ENCODE measurements at regions not wholly inside any gene's neighbourhood (a gene's known extent, or its start where the extent isn't known, plus 50 kb on each side); places are given as distances from the start of the nearest gene placed in this dataset.

DNA sequence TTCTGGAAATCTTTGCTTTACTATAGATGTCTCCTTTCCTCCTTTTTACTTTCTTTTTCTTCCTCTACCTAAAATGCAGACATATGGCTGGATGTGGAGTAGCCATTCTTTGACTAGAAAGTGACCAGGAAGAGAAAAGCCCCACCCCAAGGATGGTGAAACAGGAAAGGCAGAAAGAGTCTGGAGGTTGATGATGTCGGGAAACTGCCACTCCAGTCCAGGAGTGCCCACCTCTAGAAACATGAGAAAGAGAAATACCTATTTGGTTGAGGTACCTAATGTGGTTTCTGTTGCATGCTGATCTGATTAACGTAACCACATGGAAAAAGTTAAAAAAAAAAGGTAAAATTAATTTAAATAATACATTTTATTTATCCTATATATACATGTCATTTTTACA is 55.2 kb upstream of the SSR3 start:
- TF ChIP-seq EZH2phosphoT487 (IDR thresholded peaks at IDR 0.05; ENCODE audit: borderline replicate concordance, low read depth, low read length) = no peak
- TF ChIP-seq, protein P1, sequence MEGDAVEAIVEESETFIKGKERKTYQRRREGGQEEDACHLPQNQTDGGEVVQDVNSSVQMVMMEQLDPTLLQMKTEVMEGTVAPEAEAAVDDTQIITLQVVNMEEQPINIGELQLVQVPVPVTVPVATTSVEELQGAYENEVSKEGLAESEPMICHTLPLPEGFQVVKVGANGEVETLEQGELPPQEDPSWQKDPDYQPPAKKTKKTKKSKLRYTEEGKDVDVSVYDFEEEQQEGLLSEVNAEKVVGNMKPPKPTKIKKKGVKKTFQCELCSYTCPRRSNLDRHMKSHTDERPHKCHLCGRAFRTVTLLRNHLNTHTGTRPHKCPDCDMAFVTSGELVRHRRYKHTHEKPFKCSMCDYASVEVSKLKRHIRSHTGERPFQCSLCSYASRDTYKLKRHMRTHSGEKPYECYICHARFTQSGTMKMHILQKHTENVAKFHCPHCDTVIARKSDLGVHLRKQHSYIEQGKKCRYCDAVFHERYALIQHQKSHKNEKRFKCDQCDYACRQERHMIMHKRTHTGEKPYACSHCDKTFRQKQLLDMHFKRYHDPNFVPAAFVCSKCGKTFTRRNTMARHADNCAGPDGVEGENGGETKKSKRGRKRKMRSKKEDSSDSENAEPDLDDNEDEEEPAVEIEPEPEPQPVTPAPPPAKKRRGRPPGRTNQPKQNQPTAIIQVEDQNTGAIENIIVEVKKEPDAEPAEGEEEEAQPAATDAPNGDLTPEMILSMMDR (conservative IDR thresholded peaks at IDR 0.05; ENCODE audit: low read length) = no peak
- Histone ChIP-seq H4K20me1 (ENCODE audit: insufficient read depth, low read length) (no peaks in the 10 kb centered on the region), H3K9me3 (ENCODE audit: low read length) (no peaks in the 10 kb centered on the region), H3K4me1 (ENCODE audit: insufficient read depth, low read length, poor library complexity, severe bottlenecking) (no peaks in the 10 kb centered on the region), H2AFZ (ENCODE audit: low read length) (peak overlapping the region; percentile 9; the same call in 1 of the 2 replicates), H3K27ac (ENCODE audit: low read depth, low read length, poor library complexity, severe bottlenecking) (no peak overlapping the region), H3K9me2 (ENCODE audit: insufficient read depth, low read length) (no peaks in the 10 kb centered on the region), H3K4me2 (ENCODE audit: low read length) (no peak overlapping the region), H3K4me3 (ENCODE audit: low read depth, low read length, poor library complexity, severe bottlenecking) (no peak overlapping the region), H3K36me3 (ENCODE audit: insufficient read depth, low read length) (no peaks in the 10 kb centered on the region), H3K79me2 (ENCODE audit: insufficient read depth, low read depth, low read length) (no peaks in the 10 kb centered on the region)
- BruUV-seq (replicated peaks) = no TSS peak
- POLR2A ChIA-PET = no interaction called here
- intact Hi-C loops (cut with micrococcal nuclease; ENCODE audit: unreplicated experiment) = no loop called here
- CTCF ChIA-PET (ENCODE audit: unreplicated experiment) = no interaction called here
- DNase-seq (ENCODE audit: low spot score) = no peak

DNA sequence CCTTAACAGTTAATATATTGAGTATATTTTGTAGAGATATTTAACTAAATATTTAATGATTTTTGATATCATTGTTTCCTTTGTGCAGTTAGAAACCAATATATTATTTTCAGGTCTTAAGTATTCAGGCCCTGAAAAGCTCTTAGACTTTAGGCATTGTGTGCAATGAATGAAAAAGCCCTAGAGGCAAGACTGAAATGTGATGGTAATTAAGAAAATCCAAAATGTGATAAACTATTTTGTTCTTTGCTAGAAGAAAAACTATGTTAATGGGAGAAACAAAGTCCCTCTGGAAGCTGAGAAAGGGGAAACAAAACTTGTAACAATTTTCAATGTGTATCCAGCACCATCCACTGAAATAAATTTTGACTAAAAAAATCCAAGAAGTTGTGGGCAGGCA is 54.6 kb upstream of the SSR3 start:
- H3K4me2 ChIP-seq (ENCODE audit: low read length) = no peak overlapping the region
- H3K9me3 ChIP-seq (ENCODE audit: low read length) = no peaks in the 10 kb centered on the region
- H3K36me3 ChIP-seq (ENCODE audit: insufficient read depth, low read length) = no peaks in the 10 kb centered on the region
- TF ChIP-seq EZH2phosphoT487 (IDR thresholded peaks at IDR 0.05; ENCODE audit: borderline replicate concordance, low read depth, low read length) = no peak
- TF ChIP-seq, protein P1 (conservative IDR thresholded peaks at IDR 0.05; ENCODE audit: low read length) = no peak
- DNase-seq (ENCODE audit: low spot score) = no peak
- H2AFZ ChIP-seq (ENCODE audit: low read length) = peak overlapping the region; percentile 9; the same call in 1 of the 2 replicates
- H3K9me2 ChIP-seq (ENCODE audit: insufficient read depth, low read length) = no peaks in the 10 kb centered on the region
- H3K79me2 ChIP-seq (ENCODE audit: insufficient read depth, low read depth, low read length) = no peaks in the 10 kb centered on the region
- H3K4me1 ChIP-seq (ENCODE audit: insufficient read depth, low read length, poor library complexity, severe bottlenecking) = no peaks in the 10 kb centered on the region
- POLR2A ChIA-PET = no interaction called here
- intact Hi-C loops (cut with micrococcal nuclease; ENCODE audit: unreplicated experiment) = no loop called here
- H3K27ac ChIP-seq (ENCODE audit: low read depth, low read length, poor library complexity, severe bottlenecking) = no peak overlapping the region
- CTCF ChIA-PET (ENCODE audit: unreplicated experiment) = no interaction called here
- BruUV-seq (replicated peaks) = no TSS peak
- no peaks in the 10 kb centered on the region for H4K20me1 ChIP-seq (ENCODE audit: insufficient read depth, low read length)
- H3K4me3 ChIP-seq (ENCODE audit: low read depth, low read length, poor library complexity, severe bottlenecking) = no peak overlapping the region

DNA sequence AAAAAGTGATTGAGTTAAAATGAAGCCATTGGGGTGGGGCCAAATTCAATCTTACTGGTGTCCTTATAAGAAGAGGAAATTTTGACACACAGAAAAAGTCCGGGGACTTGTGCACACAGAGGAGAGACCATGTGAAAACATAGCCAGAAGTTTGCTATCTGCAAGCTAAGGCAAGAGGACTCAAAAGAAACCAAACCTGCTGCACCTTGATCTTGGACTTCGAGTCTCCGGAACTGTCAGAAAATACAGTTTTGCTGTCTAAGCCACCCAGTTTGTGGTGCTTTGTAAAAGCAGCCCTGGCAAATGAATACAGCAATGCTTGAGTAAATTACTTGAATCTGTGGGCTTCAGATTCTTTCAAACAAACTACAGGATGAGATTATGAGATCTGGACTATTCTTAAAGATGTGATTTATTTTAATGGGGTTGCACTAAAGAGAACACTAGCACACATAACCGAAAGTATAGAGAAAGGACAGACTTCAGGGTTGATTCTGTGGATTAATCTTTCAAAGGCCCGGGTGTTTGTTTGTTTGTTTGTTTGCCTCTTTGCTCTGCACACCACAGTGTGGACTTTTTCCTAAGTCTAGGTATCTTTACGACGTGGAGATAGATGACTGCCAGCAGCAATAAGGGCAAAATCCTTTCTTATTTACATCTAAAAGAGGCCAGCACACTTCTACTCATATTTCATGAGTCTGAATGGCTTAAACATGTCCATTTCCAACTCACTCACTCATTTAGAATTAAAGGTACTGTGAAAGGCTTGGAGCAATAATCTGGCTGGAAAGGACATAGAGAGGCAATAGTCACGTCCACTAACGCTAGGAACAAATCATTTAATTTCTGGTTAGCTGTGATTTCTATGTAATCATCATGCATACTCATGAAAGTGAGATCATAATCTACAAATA is 53.9 kb upstream of the SSR3 start:
- Histone ChIP-seq H3K4me1 (ENCODE audit: insufficient read depth, low read length, poor library complexity, severe bottlenecking) (no peaks in the 10 kb centered on the region), H3K36me3 (ENCODE audit: insufficient read depth, low read length) (no peaks in the 10 kb centered on the region), H3K9me2 (ENCODE audit: insufficient read depth, low read length) (no peaks in the 10 kb centered on the region), H4K20me1 (ENCODE audit: insufficient read depth, low read length) (no peaks in the 10 kb centered on the region), H3K9me3 (ENCODE audit: low read length) (no peaks in the 10 kb centered on the region), H3K79me2 (ENCODE audit: insufficient read depth, low read depth, low read length) (no peaks in the 10 kb centered on the region), H3K4me3 (ENCODE audit: low read depth, low read length, poor library complexity, severe bottlenecking) (no peak overlapping the region), H3K27ac (ENCODE audit: low read depth, low read length, poor library complexity, severe bottlenecking) (no peak overlapping the region), H2AFZ (ENCODE audit: low read length) (no peak overlapping the region), H3K4me2 (ENCODE audit: low read length) (no peak overlapping the region)
- ChIA-PET POLR2A (interaction anchor here (1.1 kb wide), 1 partner anchor 11 kb away, joined by 3 read pairs; no protein-coding TSS in a partner anchor), CTCF (ENCODE audit: unreplicated experiment) (no interaction called here)
- BruUV-seq (replicated peaks) = no TSS peak
- DNase-seq (ENCODE audit: low spot score) = no peak
- TF ChIP-seq, protein P1 (conservative IDR thresholded peaks at IDR 0.05; ENCODE audit: low read length) = no peak
- no peak for TF ChIP-seq EZH2phosphoT487 (IDR thresholded peaks at IDR 0.05; ENCODE audit: borderline replicate concordance, low read depth, low read length)
- intact Hi-C loops (cut with micrococcal nuclease; ENCODE audit: unreplicated experiment) = no loop called here
